ENCODE measurements at regions not wholly inside any gene's neighbourhood (a gene's known extent, or its start where the extent isn't known, plus 50 kb on each side); places are given as distances from the start of the nearest gene placed in this dataset.

DNA sequence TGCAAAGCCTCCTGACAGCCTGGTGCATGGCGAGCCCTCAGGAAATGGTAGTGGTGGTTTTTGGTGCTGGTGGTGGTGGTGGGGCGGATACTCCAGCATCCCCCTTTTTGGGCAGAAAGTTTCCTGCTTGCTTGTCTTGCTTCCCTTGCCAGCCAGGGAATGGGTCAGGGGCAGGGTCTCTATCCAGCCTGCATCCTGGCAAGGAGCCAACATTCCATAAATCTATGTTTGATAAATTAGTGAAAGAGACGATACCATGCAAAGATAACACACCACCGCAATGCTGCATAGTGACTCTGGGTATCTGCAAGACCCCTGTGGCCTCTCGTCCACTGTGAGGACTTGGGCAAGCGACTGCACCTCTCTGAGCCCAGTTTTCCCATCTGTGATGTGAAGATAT is 246.2 kb downstream of the LRFN2 start:
- DNase-seq (ENCODE audit: low spot score): no peak

DNA sequence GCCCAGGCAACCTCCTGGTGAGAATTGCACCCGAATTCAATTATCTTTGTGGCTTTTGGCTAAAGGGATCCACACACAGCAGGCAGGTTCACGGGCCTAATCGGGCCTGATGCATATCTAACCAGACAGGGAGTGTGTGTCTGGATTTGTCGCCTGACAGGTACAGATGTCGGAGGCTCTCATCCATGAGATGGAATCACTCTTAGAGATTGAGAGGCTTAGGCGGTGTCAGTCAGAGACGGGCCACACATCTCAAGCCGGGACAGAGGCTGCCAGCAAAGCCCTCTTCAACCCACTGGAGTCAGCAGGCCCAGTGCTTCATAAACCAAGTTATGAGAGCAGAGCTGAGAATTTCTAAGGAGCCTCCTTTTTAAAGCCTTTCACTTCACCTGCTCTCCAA is 247.0 kb downstream of the LRFN2 start:
- no peak for DNase-seq (ENCODE audit: low spot score)

- no peak for DNase-seq (ENCODE audit: low spot score)
Observed at GRCh38 chr6:40338306-40338705, 248.9 kb downstream of the LRFN2 start.

GRCh38 chr6:40336940-40337760 is 250.0 kb downstream of the LRFN2 start:
- DNase-seq (ENCODE audit: low spot score): no peak

GRCh38 chr6:40336296-40336695 is 250.9 kb downstream of the LRFN2 start:
- no peak for DNase-seq (ENCODE audit: low spot score)

- DNase-seq (ENCODE audit: low spot score): no peak
Observed at GRCh38 chr6:40334496-40335270, 252.5 kb downstream of the LRFN2 start.

- DNase-seq (ENCODE audit: low spot score): no peak
Observed at GRCh38 chr6:40331545-40331944, 255.6 kb downstream of the LRFN2 start.

DNA sequence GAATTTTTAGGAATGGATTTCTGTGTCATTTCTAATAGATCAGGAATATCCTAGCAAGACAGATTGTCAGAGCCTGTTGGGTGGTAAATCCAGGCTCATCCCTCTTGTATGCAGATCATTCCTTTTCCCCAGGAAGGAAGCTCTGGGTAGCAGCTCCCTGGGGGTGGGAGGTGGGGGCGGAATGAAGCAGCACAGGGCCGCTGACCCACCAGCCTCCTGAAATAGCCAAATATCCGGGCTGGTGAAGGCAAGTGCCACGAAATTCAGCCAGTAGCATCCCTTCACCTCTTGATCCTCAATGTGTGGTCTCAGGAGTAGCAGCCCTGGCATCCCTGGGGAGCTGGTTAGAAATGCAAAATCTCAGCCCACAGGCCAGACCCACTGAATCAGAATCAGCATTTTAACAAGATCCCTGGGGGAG is 256.9 kb downstream of the LRFN2 start:
- no peak for DNase-seq (ENCODE audit: low spot score)

DNA sequence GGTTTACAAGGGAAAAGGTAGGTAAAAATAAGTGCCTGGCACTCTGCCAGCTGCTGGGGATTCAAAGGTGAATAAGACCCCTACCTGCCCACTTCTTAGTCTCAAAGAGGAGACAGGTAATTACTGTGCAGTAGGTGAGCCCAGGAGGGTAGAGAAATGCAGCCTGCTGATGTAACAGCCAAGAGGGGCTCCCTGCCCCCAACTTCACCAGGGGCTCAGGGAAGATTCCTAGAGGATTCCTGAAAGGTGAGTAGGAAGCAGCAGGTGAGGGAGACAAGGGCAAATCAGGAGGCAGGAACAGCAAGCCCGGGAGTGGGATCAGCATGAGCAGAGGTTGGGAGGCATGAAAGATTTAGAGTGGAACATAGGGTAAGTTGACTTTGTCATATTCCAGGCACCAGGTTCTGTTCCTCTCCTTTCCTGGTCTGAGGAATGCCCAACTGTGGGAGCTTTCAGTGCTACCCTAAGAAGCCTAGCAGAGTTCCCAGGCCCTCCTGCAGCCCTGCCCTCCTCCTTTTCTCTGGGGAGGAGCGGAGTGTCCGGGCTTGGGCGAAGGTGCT is 258.1 kb downstream of the LRFN2 start:
- no peak for DNase-seq (ENCODE audit: low spot score)

DNA sequence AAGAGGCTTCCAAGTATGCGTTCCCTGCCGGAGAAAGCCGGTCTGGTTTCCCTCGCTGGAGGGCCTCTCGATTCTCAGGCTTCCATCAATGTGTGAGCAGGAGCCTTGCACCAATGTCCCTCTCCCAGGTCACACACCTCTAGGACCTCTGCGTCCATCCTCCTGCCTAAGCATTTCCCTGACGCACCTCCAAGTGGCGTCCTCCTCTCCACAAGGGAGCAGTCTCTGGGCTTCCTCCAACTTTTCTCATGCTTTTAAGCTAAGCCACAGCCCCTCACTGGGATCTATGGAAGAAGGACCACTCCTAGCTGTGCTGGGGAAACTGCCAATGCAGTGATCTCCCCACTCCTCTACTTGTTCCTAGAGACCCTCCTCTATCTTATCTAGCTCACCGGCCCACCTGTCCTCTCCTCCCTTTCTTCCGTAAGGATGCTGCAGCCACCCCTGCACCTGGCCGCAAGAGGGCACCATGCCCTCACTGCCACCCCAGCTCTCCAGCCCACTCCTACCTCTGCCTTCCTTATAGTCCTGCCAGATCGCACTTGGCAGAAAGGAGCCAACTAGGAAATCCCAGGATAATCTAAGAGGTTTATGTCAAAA is 258.7 kb downstream of the LRFN2 start:
- DNase-seq (ENCODE audit: low spot score): no peak

DNA sequence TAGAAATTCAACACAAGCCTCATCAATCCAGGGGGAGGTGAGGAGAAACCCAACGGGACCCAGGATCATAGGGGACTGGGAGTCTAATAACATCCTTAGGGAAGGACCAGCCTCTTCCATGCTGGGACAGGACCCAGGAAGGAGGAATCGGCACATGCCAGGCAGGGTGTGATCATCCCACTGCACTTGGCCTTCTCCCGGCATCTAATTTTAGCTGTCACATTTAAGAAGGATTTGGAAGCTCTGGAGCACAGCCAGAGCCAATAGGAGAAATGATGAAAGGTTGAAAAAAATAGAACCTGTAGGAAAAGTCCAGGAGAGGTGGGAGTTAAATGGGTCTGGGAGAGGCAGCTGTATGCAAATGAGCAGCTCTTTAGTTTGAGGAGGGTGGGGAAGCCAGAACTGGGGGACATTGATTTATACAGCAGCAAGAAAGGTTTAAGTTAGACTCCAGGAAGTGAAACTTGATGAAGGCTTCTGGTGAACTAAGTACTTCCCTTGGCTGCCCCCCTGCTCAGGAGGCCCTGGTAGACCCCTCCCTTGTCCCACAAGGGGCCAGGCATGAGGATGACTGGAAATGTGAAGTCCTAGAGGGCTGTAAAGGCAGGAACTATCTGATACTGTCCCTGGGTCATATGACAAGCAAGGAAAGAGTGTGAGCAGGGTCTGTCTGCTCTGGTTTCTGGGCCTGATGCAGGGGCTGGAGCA is 260.3 kb downstream of the LRFN2 start:
- DNase-seq (ENCODE audit: low spot score): peak; percentile 30

- peak; percentile 17 for DNase-seq (ENCODE audit: low spot score)
Observed at GRCh38 chr6:40325791-40326190, 261.4 kb downstream of the LRFN2 start.

DNA sequence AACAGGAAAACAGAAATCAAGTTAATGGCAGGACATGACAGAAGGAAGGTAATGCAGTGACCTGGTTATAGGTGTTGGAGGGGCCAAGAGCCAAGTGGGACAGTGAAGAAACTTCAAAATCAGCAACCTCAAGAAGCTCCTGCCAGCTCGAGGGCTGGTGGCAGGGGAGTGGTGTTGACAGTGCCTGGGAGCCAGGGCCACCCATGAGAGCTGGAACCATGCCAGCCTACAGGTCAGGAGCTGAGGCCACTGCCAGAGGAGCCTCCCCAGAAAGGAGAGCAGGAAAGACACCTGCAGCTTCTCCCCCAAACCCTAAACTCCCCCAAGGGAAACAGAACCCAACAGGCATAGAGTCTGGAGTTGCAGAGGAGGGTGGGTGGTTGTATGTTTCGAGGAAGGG is 262.1 kb downstream of the LRFN2 start:
- DNase-seq (ENCODE audit: low spot score): no peak

DNA sequence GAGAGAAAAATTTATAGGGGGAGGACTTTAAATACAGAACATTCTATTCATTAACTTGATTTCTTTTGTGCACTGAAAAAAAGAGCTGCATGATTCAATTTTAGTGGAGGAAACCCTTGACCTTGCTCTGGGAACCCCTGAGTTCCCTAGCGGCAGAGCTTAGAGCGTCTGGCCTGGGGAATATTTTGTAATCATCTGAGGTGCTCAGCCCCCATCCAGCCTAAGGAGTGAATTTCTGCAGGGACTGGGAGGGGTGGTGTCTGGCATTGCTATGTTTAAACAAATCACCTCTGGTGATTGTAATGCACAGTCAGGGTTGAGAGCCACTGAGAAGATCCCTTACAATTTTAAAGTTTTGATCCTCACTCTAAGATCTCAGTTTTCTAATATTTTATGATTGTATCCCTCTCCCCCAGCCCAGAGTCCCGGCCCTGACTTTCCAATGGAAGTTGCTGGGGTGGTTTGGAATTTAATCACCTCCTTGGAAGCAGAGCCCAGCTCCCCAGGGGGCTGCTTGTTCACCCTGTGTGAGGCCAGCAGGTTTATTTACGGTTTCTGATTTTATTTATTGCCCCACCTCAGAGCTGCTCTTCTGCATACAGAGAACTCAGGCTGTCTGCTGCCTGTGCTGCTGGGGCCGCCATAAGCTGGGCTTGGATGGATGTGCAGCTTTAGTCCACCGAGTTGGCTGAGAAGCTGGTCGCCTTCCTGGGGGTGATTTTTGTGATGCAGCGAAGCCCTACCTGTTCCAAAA is 263.1 kb downstream of the LRFN2 start:
- no peak for DNase-seq (ENCODE audit: low spot score)

GRCh38 chr6:40322336-40322735 is 264.8 kb downstream of the LRFN2 start:
- no peak for DNase-seq (ENCODE audit: low spot score)

DNA sequence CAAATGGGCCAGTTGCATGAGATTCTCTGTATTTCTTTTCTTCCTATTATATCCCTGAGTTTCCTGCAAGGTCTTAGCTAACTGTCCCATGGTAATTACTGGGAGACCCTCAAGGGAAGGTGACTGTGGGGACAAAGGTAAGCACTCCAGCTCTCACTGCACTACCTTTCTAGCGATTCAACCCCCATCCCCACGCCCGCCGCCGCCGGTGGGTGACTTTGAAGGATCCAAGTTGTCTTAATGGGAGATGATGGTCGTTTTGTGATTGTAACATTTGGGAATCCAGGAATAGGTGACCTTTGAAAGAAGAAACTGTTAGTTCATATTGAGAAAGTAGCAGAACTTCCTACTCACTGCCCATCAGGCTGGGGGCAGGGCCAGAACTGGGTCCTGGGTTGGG is 265.5 kb downstream of the LRFN2 start:
- DNase-seq (ENCODE audit: low spot score): no peak

DNA sequence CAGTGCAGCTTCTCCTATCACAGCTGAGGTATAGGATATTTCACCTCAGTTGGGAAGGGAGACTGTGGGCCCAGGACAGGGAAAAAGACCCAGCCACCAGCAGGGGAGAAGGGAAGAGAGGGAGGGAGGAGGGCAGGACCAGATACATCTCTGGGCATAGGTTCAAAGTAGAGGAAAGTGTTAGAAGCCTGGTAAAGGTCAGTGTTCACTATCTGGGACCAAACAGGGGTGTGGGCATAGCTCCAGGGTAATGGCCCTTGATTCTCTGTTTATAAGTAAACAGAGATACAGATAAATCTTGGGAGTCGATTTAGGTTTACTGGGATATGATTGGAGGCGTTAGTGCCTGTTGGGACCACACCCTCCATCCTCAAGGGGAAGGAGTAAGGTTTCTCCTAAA is 266.2 kb downstream of the LRFN2 start:
- DNase-seq (ENCODE audit: low spot score): no peak

DNA sequence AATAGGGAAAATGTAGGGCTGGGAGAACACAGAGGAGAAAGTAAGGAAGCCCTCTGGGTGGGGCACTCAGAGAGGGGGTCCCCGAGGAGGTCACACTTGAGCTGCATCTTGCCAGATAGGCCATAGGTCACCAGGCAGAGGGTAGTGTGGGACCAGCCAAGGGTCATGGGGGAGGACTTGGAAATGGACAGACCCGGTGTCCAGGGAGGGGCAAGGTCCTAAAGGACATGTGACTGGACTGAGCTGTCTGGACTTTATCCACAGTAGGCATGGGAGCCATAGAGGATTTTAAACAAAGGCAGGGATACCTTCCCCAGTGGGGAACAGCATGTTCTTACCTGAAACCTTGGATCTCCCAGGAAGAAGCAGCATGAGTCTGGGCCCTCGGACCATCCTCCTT is 266.7 kb downstream of the LRFN2 start:
- no peak for DNase-seq (ENCODE audit: low spot score)

DNA sequence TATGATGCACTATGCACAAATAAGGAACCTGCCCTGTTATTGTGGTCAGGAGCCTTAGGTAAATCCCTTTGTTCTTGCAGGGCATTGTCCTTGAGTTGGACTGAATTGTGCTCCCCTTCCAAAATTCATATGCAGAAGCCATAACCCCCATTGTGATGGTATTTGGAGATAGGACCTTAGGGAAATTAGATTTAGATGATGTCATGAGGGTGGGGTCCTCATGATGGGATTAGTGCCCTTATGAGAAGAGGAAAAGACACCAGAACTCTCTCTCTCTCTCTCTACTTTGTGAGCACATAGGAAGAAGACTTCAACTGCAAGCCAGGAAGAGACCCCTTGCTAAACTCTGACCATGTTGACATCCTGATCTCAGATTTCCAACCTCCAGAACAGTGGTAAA is 268.0 kb downstream of the LRFN2 start:
- DNase-seq (ENCODE audit: low spot score): no peak

DNA sequence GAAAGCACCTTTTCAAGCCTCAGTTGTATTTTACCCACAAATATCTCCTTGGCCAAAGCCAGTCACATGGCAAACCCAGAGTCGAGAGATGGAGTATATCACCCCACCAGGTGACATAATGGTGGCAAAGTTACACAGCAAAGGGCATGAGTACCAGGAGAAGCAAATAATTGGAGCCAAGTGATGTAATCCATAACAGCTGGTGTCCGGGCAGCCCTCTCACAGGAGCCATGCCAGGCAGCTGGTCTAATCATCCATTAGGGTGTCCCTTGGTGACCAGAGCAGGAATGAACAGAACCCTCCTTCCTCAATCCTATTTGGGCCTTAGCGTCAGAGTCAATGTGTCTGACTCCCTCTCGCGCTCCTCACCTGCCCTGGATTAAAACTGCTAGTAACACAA is 272.1 kb downstream of the LRFN2 start:
- no peak for DNase-seq (ENCODE audit: low spot score)

GRCh38 chr6:40313582-40313981 is 273.6 kb downstream of the LRFN2 start:
- DNase-seq (ENCODE audit: low spot score): no peak

Data from NAMALWA (cell line).